HG02623 (cell line): ENCODE measurements at regions not wholly inside any gene's neighbourhood (a gene's known extent, or its start where the extent isn't known, plus 50 kb on each side); places are given as distances from the start of the nearest gene placed in this dataset.
"Not testable (repeated sequence)": the region's sequence is repeated elsewhere in the genome, so short reads cannot be mapped to it uniquely, and the experiment has no call there.

Source experiments
- ATAC-seq: cut with Tn5 transposase; IDR thresholded peaks from one replicate; pipeline ENCODE4 v1.9.1; 2021; ENCODE audit warnings: moderate library complexity; ENCODE audit not compliant: unreplicated experiment

GRCh38 chr12:75656648-75657047 lies 145.2 kb upstream of the KRR1 start:
- no peak for ATAC-seq

DNA sequence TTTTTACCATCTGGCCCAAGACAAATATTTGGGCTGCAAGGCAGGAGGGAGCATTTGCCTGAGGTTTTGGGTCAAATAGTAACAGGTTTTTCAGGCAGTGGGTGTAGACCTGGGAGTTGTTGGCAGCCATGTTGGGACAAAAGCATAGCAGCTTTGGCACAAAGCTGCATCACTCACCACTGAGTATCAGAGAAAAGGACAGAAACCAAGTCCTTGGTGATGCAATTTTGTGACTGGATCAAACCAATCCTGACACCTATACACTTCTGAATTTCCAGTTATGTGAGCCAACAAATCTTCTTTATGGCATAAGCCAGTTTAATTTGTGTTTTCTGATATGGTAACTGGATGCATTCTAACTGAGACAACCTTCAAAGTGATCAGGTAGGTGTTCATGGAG lies 144.8 kb upstream of the KRR1 start:
- ATAC-seq = no peak

GRCh38 chr12:75655315-75655806 lies 144.0 kb upstream of the KRR1 start:
- no peak for ATAC-seq

- no peak for ATAC-seq
Measured at GRCh38 chr12:75651342-75651695, 139.9 kb upstream of the KRR1 start.

GRCh38 chr12:75650595-75651341 lies 139.4 kb upstream of the KRR1 start:
- ATAC-seq = no peak

DNA sequence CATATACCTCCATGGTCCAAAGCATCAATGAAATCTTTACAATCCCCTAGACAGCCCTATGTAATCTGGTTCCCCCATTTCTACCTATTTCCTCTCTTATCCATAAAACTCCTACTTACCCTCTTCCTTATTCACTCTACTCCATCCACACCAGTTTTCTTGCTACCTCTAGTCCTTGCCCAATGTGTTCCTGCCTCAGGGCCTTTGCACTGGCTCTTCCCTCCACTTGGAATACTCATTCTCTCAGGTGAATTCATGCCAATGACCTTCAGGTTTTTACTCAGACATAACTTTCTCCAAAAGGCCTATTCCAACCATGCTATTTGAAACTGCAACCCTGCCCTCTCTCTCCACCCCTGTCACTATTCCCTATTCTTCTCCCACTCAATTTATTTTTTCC lies 138.7 kb upstream of the KRR1 start:
- no peak for ATAC-seq

DNA sequence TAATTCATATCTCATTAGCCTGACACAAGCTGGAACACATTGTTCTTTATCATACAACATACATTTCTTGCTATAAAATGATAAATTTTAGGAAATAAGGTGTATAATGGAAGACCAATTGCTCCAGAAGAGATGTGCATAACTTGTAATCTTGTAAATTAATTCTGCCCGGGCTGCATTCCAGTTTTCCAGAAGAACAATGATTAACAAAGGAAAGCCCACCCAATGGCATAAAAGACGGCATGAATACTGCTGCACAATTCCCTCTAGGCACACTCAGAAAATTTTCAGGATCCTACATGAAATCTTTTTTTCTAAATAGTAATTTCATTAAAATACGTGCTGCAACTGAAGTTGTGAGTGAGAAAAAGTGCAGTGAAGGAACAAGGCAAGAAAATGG lies 137.4 kb upstream of the KRR1 start:
- no peak for ATAC-seq

DNA sequence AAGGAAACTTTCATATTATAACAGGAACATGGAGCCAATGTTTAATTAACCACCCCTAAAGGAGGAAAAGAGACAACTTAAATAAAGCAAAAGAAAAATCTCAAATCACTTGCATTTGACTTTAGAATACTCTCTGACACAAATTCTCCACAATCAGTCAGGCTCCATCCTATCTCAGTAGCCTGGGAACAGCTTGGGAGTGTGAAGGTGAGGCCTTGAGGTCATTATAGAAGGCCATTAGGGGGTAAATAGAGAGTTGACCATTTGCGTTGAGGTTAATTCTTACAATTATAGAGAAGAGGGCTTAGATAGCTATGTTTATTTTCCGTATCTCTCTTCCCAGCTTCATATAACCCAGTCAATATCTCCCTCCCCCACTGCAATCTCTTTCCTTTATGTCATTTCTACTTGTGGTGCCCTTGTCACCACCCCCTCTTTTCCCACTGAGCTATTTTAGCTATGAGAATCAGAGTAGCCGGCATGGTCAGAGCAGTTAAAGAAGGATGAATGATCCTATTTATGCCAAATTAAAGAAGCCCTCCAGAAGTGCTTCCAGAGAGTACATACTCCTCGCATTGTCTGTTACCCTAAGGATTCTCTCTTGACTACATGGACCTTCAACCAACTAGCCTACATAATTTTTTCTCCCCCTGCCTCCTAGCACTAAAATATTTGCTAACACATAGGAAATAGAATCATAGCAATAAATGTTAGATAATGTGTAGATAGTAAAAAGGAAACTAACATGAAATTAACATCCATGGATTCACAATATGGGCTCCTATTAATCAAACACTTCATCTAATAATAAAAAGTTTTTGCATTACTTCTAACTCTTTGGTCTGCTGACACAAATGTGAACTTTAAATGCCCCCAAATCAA lies 135.2 kb upstream of the KRR1 start:
- no peak for ATAC-seq

GRCh38 chr12:75644472-75645072 lies 133.2 kb upstream of the KRR1 start:
- ATAC-seq = no peak

DNA sequence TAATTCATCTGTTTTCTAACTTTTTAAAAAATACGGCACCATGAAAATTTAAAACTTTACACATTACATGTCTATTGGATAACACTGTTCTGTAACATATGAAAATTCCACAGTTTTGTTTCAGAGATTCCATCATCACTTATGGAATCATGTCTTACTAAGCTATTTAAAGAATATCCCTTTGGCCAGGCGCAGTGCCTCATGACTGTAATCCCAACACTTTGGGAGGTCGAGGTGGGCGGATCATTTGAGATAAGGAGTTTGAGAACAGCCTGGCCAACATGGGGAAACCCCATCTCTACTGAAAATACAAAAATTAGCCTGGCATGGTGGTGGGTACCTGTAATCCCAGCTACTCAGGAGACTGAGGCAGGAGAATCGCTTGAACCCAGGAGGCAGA lies 131.7 kb upstream of the KRR1 start:
- not testable (repeated sequence) for ATAC-seq

GRCh38 chr12:75642226-75642625 lies 130.8 kb upstream of the KRR1 start:
- no peak for ATAC-seq

- peak; percentile 100 for ATAC-seq
Measured at GRCh38 chr12:75641031-75641780, 129.8 kb upstream of the KRR1 start.

DNA sequence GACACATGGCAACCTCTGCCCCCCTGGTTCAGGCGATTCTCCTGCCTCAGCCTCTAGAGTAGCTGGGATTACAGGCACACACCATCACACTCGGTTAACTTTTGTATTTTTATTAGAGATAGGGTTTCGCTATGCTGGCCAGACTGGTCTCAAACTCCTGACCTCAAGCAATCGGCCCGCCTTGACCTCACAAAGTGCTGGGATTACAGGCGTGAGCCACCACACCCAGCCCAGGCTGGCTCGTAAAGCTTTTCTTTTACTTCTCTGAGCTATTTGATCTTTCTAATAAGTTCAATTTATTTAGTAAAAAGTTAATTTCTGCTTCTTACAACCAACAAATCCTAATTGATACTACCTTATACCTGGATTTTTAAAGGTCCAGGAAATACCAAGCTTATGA lies 127.4 kb upstream of the KRR1 start:
- ATAC-seq = no peak

GRCh38 chr12:75636607-75637006 lies 125.2 kb upstream of the KRR1 start:
- no peak for ATAC-seq

DNA sequence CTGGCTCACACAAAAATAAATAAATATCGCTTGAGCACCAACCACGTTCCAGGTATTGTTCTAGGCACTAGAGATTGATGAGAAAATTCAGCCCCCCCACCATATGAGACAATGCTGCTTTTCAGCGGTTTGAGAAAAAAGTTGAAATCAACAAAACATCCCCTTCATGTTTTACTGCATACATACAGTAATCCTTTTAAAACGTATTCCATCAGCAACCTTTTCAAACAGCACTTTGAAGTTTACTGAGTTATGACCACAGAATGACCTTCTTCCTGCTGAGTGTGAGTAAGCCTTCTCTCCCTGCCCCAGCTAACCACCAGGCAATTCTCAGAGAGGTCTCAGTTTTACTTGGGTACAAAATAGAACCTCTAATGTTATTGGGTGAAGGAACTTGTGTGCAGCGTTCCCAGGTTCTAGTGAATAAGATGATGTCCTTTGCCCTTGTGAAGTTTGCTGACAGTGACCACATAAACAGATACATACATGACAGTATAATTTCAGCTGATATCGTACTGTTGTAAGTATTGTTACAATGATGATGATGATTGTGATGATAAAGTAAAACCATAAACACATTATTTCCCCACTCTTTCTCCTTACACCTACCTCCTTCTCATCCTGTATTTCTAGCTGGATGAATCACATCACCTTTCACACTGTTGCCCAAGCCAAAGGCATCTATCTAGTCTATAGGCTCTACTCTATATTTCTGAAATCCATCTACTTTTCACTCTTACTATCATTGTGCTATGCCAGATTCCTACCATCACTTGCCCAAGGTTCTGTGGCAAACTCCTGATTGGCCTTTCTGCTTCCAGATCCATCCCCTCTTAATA lies 124.4 kb upstream of the KRR1 start:
- no peak for ATAC-seq

- no peak for ATAC-seq
Measured at GRCh38 chr12:75634244-75635222, 123.1 kb upstream of the KRR1 start.

DNA sequence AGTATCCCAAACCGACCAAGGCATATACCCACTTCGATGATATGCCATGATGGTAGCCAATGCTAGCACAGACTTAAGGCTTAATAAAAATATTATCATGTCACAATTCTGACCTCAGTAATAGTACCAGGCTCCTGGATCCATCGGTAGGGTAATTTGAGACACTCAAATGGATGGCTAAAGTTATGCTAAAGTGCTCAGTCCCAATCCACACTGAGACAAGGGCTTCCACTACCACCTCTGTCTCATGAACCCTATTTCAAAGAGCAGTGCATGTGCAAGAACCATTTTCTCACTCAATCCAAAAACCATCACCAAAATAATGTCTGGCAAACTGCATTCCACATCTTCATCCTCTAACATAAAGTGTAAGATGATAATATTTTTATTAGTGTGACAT lies 122.4 kb upstream of the KRR1 start:
- ATAC-seq = no peak

- ATAC-seq = no peak
Measured at GRCh38 chr12:75632442-75632841, 121.0 kb upstream of the KRR1 start.

- ATAC-seq = no peak
Measured at GRCh38 chr12:75631831-75632230, 120.4 kb upstream of the KRR1 start.
